Activated gamma-delta T cell treated with Interleukin-2 at 50 U/mL for 16 hours (primary cell): ENCODE measurements at regions not wholly inside any gene's neighbourhood (a gene's known extent, or its start where the extent isn't known, plus 50 kb on each side); places are given as distances from the start of the nearest gene placed in this dataset.

Experiments
- DNase-seq: peaks from one replicate; pipeline ENCODE4 v3.0.0-alpha.2; 2020

DNA sequence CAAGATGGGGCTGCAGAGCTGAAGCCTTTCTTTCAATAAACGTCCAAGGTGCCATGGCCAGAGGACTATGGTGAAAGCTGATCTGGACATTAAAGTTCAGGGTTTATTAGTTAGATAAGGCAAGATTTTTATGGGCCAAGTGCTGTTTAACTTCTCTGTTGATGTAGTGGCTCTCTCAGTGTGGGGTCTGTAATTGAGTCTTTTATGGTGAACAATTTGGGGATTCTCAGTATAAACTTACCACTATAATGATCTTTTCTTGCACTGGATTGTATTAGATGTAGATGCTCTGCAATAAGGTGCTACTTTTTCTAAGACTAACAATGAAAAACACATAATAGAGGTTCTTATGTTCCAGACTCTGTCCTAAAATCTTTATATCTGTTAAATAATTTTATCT, 190.1 kb upstream of the KLF12 start:
- no peak for DNase-seq

DNA sequence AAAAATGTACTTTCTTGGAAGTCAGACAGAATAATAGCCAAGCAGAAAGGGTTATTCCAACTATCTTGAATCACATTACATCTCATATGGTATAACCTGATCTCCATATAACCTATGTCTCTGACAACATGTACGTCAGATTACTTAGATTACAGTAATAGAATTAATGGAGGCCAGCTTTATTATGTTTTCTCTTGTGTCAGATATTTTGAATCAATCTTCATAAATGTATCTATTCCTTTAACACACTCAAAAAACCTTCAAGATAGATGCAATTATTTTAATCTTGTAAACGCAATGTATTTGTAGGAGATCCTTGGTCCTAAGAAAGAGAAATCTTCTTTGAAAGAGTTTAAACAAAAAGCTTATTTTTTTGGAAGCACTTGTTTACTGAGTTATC, 188.4 kb upstream of the KLF12 start:
- DNase-seq = no peak

DNA sequence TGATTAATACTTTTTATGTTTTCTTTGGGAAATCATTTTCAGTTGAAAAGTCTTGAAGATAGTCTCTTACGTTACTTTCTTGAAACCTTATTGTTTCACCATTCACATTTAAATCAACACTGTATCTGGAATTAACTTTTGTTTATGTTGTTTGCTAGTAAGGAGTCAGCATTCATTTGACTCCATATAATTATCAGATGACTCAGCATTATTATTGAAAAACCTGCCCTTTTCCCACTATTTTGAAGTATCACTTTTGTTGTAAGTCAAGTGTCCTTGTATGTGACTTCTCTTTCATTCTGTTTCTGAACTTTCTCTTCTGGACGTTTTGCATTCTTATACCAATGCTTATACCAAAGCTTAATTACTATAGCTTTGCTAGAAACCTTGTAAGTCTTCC, 186.1 kb upstream of the KLF12 start:
- no peak for DNase-seq

DNA sequence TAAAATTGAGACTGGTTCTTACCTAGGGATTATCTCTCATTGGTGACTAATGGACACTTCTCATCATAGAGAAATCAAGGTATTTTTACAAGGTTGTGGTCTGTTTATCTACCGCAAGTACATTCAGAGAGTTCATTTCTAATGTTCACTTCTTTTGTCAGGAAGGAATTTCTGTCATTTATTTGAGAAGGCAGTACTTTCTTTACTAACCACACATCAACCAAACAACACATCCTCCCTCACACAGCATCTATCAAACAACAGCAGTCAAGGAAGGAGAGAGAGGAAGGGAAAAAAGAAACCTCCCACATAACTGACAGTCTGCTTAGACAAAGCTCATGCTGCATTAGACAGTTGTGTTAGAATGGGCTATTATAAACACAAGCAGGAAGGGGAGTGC, 182.3 kb upstream of the KLF12 start:
- no peak for DNase-seq

DNA sequence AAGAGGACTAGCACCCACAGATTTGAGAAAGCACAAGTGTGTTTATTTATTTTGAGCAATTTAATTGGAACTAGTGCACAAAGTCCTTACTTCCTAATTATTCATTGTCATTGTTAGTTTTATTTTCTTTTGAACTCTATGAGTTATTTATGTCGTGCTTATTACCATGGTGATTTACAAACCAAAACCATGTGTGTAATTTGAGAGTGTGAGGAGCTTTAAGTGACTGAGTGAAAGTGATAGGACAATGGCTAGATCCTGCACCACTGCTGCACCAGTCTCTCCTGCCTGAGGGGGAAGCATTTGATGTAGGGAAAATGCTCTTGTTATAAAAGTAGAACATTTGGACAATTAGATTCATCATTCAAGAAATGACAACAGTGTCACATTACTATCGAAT, 172.3 kb upstream of the KLF12 start:
- DNase-seq = no peak

DNA sequence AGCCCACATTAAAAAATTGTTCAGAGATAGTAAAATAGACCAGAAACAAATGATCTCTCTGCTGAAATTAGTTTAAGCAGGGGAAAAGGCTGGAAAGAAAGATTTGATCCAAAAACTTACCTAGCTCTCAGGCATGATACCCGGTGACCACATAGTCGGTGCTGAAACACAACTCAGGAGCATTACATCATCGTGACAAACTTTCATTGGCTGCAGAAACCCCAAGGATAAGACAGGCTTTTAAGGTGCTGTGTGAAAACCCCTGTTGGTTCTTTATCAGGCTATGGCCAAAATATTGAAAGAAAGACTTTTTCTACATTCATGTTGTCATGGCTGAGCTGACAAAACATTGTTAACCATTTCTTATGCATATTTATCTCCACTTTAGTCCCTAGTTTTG, 171.7 kb upstream of the KLF12 start:
- no peak for DNase-seq

DNA sequence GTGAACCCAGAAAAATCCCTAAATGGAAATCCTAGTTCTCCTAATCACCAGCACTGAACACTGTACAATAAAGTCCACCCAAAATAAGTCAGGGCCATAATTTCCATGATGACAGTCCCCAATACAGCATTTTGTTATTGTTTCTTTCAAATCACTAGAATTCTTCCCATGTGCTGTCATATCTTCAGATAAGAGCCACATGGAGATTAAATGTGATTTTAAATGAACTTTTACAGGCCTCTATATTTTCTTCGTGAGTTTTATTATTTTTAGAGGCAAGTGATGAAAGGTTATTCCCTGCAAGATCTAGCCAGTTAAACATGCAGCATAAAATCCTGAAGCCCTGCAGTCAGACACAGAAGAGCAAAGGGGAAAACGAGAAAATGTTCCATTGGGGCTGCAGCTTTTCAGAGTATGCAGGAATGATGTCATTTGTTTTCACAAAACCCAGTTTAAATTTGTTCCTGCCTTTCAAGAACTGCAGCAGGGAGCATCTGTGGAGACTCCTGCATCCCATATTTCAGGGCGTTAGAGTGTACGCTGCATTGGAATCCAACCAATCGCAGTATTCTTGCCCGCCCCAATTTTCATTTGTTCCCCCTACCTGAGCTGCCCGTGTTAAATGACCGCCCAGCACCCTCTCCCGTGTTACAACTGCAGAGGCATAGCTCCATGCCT, 167.2 kb upstream of the KLF12 start:
- DNase-seq = no peak

DNA sequence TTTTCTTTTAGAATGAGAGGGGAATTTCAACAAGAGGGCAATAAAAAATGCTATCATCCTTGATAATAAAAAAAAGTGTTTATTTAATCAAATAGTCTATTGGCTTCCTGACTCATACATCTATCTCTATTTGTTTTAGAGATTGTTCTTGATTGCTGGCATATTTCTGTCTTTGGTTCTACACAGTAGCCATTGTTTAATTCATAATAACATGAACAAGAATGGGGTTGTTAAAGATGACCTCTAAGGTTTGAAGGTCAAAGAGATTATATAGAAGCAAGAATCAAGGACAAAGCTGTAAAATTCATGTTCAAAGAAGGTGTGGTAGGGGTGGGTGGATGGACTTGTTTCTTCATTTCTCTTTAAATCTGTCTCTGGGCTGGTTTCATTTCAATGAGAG, 166.0 kb upstream of the KLF12 start:
- no peak for DNase-seq

DNA sequence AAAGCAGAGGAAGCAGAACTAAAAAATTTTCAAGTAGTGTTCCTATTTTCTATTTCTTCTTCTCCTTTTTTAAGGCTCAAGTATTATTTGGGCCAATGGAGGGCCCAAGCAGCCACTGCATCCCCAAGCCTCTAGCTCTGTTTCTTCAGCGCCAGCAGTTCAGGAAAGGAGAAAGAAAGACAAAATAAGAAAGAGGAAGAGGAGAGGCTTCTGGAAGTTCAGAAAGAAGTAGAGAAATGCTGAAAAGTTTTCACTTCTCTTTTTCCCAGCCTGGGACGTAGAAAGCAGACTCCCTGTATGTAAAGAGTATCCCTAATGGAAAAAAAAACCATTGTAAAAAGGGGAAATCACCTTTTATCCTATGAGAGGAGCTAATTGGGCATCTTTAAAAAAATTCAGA, 165.5 kb upstream of the KLF12 start:
- no peak for DNase-seq

DNA sequence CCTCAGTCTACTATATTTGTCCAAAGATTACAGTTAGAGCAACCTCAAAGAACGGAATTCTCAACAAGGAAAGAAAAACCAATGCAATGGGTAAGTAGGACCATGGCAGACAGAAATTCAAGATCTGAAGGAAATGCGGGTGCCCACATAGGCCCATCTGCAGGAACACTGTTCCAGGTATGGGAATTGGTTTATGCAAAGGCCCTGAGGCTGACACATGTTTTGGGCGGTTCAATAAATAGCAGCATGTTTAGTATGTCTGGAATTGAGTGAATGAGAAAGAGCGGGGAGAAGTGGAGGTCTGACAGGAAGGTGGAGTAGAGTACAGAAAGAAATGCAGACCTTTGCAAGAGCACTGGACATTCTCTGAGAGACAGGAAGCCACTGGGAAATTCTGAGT, 164.7 kb upstream of the KLF12 start:
- no peak for DNase-seq

DNA sequence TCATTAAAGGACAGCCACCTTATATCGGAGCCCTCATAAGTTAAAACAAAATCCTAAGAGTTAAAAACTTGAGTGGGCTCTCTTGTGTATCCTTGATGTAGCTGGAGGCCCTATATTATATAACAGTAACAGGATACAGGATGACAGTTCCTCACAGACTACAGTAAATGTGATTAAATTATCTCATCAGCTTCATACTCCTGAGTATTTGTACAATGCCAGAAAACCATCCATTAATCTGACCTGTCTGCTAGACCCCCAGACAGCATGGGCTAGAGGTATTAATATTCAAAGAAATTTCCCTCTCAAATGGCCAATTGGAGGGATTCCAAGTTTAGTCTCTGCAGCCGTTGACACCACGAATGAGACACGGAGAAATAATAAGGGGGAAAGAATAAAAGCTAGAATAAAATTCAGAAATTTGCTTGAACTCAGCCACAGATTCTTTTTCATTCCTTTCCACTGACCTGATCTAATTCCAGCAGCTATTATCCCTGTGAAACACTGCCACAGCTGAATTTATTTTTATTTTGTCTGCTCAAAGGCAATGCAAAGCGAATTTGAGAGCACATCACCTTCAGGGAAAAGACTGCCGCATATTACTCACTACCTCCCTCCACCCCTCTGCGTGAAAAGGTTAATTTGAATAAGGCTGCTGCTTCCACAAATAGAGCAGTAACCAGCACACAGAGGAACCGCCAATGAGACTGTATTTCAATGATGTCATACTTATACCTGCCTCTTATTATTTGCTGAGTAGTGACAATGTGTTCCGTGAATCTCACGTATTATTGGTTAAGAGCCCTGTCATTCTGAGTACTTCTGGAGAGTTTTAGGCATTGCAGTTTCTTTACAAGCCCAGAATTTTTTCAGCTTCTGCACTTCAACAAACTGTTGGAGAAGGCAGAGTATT, 155.9 kb upstream of the KLF12 start:
- DNase-seq = peak; percentile 23

DNA sequence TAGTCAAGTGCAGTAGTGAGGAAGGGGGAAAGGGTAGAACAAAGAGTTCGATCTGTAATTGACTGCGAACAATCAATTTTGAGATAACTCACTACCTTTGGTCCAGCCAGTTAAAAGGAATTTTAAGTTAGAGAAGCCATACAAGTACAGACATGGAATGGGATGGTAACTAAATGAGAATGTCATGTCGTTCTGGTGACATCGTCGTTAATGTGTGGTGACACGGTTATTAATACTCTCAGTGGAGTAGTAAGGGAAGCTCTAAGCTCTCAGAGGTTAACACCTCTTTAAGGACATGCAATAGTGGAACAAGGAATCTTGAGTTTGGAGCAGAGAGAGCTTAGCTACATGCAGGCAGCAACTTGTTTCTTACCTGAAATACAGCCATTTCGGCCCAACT, 154.9 kb upstream of the KLF12 start:
- no peak for DNase-seq

DNA sequence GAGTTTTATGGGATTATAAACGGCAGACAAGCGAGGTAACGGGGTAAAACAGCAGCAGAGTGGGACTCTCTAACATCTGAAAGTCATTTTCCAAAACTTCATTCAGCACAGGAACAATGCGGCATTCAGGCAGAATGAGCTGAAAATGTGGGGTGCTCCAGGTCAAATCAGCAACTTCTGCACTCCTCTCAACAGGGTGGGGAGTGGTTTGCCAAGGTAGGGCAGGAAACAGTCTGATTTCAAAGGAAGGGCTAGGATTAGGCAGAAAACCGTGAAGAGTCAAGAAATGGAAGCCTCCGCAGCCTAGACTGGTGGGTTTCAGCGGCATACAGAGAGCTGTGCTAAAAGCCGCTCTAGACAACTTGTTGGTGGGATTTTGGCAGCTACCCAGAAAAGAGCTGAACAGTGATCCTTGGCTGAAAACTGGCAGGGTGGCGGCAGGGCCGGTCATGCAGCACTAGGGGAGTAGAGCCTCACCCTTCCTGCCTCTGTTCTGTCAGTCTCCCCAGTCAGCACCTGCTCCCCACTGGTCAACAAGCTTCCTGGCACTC, 154.2 kb upstream of the KLF12 start:
- peak; percentile 15 for DNase-seq

DNA sequence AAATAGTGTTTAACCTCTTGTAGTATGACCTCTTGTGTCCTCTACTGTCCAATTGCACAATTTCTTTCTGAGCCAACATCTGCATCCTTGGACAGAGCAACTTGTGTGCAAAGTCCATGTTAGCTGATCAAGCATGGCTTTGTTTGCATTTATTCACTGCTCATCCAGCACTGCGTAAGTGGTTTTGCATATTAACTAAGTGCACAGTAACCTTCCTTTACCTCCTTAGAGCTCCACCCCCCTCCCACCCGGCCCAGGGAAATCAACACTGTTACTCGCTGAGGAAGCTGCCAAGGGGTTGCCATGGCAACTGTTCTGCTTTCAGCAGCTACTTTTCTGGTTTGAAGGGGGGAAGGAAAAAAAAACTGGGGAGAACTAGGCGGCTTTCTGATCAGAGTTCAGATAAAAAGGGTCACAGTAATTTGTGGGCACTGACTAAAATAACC, 153.5 kb upstream of the KLF12 start:
- DNase-seq = peak; percentile 76

DNA sequence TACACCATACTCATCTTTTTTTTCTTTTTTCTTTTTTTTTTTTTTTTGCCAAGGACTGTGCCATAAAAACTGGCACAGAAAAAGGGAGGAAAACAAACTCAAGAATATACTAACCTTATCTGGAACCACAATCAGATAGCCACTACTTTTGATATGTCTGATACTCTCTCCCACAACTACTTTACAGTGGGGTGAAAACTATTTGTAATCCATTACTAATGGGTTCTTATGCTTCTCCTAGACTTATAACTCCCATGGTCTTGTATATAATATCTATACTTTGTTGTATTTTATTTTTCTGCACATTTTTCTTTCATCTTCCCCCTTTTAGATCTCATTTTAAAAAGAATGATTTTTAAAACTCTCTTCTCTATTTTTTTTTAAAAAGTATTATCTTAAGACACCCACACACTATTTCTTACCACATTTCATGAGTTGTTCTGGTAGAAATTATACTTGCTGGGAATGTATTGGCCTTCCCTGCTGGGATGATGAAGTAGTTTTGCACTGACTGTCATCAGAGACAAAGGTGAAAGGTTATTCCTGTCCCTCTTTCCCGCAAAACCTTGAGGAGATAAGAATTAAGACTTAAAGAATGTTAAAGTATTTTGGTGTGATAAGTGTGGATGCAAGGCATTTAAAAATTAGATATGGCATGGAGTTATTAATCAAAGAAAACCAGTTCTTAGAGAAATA, 146.7 kb upstream of the KLF12 start:
- no peak for DNase-seq

DNA sequence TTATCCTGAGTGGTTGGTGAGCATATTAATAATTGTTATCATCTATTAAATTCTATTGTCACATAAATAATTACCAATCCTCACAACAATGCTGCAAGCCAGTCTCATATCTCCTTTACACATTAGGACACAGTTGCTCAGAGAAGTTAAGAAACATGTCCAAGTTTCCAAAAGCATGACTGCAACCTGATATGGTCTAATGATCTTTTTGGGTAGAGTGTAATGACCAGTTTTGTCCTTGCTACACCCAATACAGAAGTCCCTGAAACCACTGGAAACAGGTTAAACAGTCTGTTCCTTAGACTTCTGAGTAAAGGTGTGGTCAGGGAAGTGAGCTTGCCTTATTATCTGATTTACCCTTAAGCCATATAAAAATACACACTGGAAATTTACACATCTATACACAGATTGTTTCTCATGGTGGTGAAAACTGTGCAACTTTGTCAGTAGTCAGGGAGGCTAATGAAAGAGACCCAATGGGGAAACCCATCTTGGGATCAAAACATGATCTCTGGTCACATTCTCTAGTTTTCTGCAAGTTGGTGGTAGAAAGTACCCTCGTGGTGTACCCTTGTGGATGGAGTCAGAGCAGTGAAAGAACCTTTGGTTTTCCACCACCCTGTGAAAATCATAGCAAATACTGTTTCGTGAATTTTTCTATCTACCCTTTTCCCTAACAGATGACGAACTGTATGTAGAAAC, 146.0 kb upstream of the KLF12 start:
- no peak for DNase-seq

DNA sequence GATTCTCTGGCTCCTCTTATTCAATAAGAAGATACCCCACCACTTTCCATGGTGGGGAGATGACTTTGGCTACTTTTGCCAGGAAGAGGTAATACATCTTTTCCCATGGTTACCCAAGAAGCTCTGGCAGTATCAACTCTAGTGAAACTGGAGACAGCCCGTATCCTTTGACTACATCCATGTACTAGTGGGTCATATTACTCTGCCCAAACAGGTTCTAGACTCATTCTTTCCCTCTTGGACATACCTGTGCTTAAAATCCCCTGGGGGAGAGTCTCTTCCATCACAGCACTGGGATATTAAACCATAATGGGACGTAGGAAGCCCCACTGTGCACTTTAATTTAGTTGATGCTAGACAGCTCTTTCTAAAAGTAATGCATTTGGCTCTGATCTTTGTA, 144.7 kb upstream of the KLF12 start:
- no peak for DNase-seq

DNA sequence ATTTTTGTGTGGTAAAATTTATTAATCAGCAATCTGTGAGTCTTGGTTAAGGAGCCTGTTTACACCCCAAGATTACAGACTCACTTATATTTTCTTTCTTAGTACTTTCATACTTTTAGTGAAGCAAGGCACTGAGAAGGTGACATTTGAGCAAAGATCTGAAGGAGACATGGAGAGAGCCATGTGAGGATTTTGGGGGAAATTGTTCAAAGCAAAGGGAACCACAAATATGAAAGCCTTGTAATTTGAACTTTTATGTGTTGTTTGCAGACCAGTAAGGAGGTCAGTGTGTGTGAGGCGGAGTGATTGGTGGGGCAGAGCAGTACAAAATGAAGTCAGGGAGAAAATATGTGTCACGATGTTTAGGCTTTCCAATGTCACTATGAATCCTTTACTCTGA, 140.7 kb upstream of the KLF12 start:
- no peak for DNase-seq

DNA sequence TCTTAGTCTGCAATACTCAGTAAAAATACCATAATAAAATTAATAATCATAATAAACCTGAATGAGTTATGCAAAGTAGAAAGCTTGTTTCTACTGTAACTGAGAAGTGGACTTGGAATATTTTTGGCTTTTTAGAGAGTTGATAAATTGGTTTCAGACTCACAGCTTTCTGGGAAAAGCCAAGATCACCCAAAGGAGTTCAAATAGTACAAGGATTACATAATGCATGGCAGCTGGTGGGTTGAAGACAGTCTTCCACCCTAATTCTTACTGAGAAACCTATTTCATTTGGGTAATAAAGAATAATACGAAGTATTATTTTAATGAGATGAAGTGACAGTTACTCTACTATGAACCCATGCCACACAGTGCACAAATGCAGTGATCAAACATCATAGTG, 139.4 kb upstream of the KLF12 start:
- no peak for DNase-seq

DNA sequence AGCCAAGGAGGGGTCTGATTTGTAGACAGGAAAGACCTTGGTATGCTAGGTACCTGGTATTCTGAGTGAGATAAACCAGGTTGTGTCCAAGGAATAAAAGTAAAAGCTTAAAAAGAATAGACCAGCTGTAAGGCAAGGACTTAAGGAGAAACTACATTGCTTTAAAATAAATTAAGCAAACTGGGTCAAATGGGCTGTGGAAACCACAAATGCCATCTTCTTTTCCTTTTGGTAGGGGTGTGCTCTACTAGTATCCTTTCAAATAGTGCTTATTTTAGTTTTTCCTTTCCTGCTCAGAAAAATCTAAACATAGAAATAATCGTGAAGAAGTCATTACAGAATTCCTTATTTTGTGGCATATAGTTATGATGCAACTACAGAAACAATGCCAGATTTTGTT, 138.6 kb upstream of the KLF12 start:
- DNase-seq = no peak

DNA sequence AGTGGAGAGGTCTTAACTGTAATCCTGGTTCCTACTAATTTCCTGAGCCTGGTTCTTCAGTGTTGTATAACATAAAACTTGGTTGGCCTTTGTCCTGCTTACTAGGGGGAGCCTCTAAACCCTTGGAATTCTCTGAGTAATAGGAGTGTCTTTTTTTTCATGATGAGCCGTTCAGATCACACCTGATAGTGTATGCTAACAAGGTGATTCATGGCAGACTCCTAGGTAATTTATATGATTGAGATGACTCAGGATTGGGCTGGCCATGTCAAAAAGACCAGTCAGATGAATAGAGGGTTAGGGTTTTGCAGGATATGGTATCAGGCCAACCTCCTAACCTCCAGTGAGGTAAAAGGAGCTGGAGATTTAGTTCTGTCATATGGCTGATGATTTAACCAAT, 135.8 kb upstream of the KLF12 start:
- no peak for DNase-seq

DNA sequence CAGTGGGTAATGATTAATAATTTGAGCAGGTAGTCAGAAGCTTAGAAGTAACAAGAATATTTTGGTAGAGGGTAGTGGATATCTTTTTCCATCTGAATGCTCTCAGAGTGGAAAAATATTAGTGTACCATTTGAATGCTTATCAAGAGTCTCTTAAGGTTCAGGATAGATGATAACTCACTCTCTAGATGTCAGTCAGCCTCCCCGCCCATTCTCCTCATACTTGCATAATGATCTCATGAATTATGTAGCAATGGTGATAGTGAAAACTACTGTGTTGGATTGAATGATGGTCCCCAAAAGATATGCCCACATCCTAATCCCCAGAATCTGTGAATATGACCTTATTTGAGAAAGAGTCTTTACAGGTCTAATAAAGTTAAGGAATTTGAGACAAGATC, 132.7 kb upstream of the KLF12 start:
- DNase-seq = no peak

DNA sequence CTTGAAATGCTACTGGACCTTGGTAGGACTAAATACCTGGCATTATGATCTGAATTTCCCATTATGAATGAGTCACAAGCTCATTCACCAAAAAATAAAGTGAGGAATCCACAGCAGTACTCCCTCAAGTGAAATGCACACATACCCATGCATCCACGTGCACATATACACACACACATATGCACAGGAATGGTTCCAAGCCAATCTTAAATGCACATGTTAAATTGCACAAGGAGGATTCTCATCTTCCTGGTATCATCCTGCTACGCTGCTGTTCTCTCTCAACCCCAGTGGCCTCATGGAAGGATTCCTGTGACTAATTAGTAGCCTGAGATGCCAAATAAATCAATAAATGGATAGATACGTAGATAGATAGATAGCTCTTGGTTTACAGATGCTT, 132.1 kb upstream of the KLF12 start:
- DNase-seq = no peak
